ENCODE measurements at regions not wholly inside any gene's neighbourhood (a gene's known extent, or its start where the extent isn't known, plus 50 kb on each side); places are given as distances from the start of the nearest gene placed in this dataset.
"Not testable (repeated sequence)": the region's sequence is repeated elsewhere in the genome, so short reads cannot be mapped to it uniquely, and the experiment has no call there.

DNA sequence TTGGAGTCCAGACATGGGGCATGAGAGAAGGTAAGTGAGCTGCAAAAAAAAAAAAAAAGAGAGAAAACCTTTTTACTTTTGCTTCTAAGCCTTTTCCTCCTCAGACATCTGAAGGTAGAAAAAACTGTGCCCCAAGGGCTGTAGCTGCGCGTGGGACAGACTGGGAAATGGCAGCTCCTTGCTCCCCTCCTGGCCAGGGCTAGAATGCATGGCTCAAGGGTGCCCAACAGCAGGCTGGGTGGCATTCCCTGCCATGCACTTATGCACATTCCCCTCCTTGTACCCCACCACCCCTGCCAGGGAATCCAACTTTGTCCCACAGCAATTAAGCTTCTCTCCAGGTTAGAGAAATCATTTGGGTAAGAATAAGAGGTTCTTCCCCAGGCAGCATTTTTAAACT lies 421.2 kb downstream of the TRAM1L1 start:
- TF ChIP-seq ZFX (IDR thresholded peaks at IDR 0.05) = no peak
- TF ChIP-seq, protein P1, sequence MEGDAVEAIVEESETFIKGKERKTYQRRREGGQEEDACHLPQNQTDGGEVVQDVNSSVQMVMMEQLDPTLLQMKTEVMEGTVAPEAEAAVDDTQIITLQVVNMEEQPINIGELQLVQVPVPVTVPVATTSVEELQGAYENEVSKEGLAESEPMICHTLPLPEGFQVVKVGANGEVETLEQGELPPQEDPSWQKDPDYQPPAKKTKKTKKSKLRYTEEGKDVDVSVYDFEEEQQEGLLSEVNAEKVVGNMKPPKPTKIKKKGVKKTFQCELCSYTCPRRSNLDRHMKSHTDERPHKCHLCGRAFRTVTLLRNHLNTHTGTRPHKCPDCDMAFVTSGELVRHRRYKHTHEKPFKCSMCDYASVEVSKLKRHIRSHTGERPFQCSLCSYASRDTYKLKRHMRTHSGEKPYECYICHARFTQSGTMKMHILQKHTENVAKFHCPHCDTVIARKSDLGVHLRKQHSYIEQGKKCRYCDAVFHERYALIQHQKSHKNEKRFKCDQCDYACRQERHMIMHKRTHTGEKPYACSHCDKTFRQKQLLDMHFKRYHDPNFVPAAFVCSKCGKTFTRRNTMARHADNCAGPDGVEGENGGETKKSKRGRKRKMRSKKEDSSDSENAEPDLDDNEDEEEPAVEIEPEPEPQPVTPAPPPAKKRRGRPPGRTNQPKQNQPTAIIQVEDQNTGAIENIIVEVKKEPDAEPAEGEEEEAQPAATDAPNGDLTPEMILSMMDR (conservative IDR thresholded peaks at IDR 0.05) = no peak; the same call in 1 of the 2 replicates
- no peak overlapping the region for H3K27ac ChIP-seq

DNA sequence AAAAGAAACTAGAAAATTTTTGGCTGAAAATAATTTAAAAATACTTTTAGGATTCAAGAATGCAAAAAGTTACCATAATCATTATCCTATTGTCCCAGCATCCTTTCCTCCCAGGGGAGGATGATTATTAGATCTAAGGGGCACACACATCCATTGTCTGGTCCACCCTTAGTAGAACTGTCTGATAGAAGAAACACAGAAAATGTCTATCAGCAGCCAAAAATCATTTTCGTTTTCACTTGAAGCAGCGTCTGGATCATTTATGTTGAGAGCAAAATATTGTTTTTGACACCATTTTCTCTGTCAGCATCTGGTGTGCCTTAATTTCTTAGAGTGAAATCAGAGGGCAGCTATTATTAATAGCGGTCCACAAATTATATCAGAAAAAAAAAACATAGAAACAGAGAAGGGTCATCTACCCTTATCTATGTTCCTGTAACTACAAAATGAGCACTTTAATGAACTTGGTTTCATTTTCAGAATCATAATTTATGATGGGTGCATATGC lies 446.3 kb downstream of the TRAM1L1 start:
- no peak for TF ChIP-seq ZFX (IDR thresholded peaks at IDR 0.05)
- TF ChIP-seq, protein P1 (conservative IDR thresholded peaks at IDR 0.05) = no peak
- H3K27ac ChIP-seq = no peak overlapping the region

DNA sequence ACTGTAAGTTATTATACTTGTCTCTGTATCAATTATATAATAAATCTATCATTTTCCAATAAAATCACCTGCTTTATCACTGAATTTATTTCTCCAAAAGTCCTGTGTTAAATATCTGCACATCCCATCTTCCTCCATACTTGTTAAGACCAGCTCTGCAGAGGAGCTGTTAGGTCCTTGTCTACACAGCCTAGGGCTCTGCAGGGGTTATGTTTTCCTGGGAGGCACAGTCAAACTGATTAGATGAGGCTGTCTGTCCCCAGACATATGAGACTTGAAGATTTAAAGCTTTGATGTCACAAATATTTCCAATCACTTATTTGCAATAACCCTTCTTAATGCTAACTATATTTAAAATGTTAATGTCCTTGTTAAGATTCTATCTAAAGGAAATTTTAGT lies 446.8 kb downstream of the TRAM1L1 start:
- no peak for TF ChIP-seq ZFX (IDR thresholded peaks at IDR 0.05)
- TF ChIP-seq, protein P1 (conservative IDR thresholded peaks at IDR 0.05) = no peak

DNA sequence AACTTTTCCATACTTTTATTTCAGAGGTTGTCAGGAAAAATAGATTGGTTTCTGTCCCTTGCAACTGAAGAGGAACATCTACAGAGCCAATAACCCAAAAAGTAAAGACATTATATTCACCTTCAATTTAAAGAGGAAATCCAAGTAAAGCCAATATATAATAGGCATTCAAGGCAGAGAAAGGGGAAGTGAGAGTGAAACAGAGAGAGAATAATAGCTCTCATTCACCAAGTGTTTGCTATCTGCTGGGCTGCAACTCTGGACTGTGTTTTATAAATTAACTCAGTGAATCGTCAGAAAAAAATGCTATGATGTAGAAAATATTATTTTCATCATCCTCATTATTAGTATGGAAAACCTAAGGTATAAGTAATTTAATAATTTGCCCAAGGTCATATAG lies 448.5 kb downstream of the TRAM1L1 start:
- TF ChIP-seq, protein P1 (conservative IDR thresholded peaks at IDR 0.05) = no peak
- no peak for TF ChIP-seq ZFX (IDR thresholded peaks at IDR 0.05)
- no peak overlapping the region for H3K27ac ChIP-seq

More for the DNA sequence above, 446.8 kb downstream of the TRAM1L1 start:
- no peak overlapping the region for H3K27ac ChIP-seq

DNA sequence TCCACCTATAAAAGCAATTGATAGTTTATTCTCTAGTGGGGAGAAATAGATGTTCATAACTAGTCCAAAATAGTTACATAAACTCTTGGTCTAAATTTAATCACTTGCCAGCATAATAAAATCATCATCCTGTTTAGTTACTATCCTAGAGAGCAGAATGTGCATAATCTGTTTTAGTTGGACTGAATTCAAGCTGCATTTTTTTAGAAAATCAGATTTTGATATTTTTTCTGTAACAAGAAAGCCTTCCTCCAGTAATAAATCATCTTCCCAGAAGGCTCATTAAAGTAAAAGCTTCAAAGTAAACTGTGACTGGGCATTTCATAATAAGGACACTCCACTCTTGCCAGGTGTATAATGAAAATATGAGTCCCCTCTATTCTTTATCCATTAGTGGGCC lies 453.1 kb downstream of the TRAM1L1 start:
- no peak overlapping the region for H3K27ac ChIP-seq
- TF ChIP-seq, protein P1 (conservative IDR thresholded peaks at IDR 0.05) = no peak
- no peak for TF ChIP-seq ZFX (IDR thresholded peaks at IDR 0.05)

DNA sequence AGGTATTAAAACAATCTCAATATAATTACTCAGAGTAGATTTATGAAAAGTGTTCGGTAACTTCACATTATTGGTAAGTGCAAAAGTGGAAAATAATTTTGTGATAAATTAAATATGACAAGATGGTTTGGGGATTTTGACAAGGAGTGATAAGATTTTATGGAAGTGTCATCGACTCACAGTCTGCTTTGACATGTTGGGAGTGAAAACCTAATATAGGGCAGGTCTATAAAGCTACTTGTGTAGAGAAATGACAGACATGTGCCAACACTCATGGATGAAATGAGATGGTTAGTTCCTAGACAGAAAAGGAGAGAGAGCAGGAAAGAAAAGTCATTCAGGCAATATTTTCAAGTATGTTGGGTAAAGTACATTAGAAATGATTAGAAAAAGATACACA lies 456.8 kb downstream of the TRAM1L1 start:
- H3K27ac ChIP-seq = no peak overlapping the region
- TF ChIP-seq ZFX (IDR thresholded peaks at IDR 0.05) = no peak
- TF ChIP-seq, protein P1 (conservative IDR thresholded peaks at IDR 0.05) = no peak

DNA sequence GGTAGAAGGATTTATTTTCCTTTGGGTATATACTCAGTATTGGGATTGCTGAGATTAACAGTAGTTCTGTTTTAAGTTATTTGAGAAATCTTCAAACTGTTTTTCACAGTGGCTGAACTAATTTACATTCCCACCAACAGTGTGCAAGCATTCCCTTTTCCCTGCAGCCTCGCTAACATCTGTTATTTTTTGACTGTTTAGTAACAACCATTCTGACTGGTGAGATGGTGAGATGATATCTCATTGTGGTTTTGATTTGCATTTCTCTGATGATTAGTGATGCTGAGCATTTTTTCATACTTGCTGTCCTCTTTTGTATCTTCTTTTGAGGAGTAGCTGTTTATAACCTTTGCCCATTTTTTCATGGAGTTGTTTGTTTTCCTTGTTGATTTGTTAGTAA lies 457.8 kb downstream of the TRAM1L1 start:
- no peak overlapping the region for H3K27ac ChIP-seq
- TF ChIP-seq, protein P1 (conservative IDR thresholded peaks at IDR 0.05) = no peak
- TF ChIP-seq ZFX (IDR thresholded peaks at IDR 0.05) = no peak

DNA sequence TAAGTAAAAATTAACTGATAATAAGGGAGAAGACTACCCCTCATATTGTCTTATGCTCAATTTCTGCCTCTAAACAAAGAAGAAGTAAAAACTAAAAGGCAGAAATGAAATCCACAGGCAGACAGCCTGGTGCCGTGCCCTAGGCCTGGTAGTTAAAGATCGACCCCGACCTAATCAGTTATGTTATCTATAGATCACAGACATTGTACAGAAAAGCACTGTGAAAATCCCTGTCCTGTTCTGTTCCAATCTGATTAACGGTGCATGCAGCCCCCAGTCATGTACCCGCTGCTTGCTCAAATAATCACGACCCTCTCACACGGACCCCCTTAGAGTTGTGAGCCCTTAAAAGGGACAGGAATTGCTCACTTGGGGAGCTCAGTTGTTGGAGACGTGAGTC lies 465.9 kb downstream of the TRAM1L1 start:
- not testable (repeated sequence) for H3K27ac ChIP-seq

Measured in C4-2B (cell line).